ENCODE measurements at regions not wholly inside any gene's neighbourhood (a gene's known extent, or its start where the extent isn't known, plus 50 kb on each side); places are given as distances from the start of the nearest gene placed in this dataset.

DNA sequence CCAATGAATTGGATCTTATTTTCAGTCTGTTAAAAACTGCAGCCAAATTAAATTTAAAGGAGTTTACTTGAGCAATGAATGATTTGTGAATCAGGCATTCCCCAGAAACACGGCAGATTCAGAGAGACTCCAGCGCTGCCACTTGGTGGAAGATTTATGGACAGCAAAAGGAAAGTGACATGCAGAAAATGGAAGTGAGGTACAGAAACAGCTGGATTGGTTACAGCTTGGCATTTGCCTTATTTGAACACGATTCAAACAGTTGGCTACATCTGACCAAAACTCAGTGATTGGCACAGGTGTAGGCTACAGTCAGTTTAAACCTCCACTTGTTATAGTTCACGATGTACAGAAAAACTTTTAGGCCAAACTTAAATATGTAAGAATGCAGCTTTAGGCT is 257.6 kb upstream of the IMPG1 start:
- DNase-seq: no peak

DNA sequence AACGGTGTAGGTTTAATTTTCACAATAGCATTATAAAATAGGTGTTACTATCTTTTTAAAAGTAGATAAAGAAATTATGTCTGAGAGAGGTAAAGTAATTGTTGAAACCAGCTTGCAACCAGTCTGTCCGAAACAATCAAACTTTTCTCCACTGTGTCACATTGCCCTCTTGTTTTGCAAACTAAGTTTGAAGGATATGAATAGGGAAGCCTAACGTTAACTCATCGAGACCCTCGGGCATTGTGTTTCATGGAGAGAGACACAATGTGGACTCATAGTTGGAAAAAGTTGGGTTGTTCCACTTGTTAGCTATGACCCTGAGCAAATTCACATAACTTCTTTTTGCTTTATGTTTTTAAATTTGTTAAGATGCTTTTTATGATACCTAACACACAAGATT is 254.4 kb upstream of the IMPG1 start:
- DNase-seq: no peak

Data from activated effector memory CD4-positive, alpha-beta T cell treated with anti-CD3 and anti-CD28 coated beads, Interleukin-2, amount 50 U/mL, for 16 hours (primary cell).